NOMO-1 treated with DMSO at 0.1 percent for 48 hours (cell line): ENCODE measurements at regions not wholly inside any gene's neighbourhood (a gene's known extent, or its start where the extent isn't known, plus 50 kb on each side); places are given as distances from the start of the nearest gene placed in this dataset.
"Not testable (repeated sequence)": the region's sequence is repeated elsewhere in the genome, so short reads cannot be mapped to it uniquely, and the experiment has no call there.

Experiments
- DNase-seq: peaks from one replicate; lab custom pipeline; 2025; ENCODE audit not compliant: unreplicated experiment; lab: John Stamatoyannopoulos, UW

DNA sequence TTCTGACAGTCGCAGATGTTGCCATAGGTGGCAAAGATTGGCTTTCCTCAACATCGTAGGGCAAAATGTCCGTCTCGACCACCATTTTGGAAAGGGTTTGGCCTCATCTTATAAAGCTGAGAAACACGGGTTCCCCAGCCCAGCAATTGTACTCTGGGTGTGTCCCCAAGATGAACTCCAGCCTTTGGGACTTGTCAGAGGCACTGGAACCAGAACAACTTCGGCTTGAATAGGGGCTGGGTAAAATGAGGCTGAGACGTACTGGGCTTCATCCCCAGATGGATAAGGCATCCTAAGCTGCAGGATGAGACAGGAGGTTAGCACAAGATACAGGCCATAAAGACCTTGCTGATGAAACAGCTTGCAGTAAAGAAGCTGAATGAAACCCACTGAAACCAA is 151.9 kb downstream of the CRLF2 start:
- DNase-seq, result no peak

GRCh38 chrX:1059576-1060561 is 152.6 kb downstream of the CRLF2 start:
- DNase-seq, result no peak

- DNase-seq, result not testable (repeated sequence)
Measured at GRCh38 chrX:1053600-1053999, 158.8 kb downstream of the CRLF2 start.

DNA sequence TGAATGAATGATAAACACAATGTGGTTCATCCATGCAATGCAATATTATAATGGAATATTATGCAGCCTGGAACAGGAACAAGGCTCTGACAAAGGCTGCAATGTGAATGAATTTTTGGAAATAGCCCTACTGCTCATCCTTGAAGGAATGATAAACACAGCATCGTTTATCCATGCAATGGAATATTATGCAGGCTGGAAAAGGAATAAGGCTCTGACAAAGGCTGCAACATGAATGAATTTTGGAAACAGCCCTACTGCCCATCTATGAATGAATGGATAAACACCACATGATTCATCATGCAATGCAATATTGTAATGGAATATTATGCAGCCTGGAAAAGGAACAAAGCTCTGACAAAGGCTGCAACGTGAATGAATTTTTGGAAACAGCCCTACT is 159.4 kb downstream of the CRLF2 start:
- no peak for DNase-seq

DNA sequence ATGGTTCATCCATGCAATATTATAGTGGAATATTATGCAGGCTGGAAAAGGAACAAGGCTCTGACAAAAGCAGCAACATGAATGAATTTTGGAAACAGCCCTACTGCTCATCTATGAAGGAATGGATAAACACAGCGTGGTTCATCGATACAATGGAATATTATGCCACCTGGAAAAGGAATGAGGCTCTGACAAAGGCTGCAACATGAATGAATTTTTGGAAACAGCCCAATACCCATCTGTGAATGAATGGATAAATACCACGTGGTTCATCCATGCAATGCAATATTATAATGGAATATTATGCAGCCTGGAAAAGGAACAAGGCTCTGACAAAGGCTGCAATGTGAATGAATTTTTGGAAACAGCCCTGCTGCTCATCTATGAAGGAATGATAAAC is 160.4 kb downstream of the CRLF2 start:
- DNase-seq, result no peak

GRCh38 chrX:1051421-1051820 is 161.0 kb downstream of the CRLF2 start:
- DNase-seq, result no peak

DNA sequence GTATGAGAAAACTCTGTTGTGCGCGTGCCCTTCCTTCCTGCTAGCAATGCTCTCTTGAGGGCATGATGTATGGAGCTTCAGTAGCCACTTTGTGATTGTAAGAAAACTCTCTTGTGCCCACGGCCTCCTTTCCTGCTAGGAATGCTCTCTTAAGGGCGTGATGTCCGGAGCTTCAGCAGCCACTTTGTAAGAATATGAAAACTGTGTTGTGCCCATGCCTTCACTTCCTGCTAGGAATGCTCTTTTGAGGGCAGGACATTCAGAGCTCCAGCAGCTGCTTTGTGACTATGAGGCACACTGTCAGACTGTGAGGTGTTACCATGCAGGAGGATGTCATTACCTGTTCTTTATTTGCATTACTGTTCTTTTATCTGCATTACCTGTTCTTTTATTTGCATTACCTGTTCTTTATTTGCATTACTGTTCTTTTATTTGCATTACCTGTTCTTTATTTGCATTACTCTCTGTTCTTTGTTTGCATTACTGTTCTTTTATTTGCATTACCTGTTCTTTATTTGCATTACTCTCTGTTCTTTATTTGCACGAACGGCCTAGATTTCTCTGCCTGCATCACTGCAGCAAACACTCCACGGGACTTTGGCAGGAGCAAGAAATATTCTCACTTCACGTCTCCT is 166.7 kb downstream of the CRLF2 start:
- DNase-seq, result no peak

GRCh38 chrX:1041091-1041490 is 171.4 kb downstream of the CRLF2 start:
- DNase-seq, result no peak

DNA sequence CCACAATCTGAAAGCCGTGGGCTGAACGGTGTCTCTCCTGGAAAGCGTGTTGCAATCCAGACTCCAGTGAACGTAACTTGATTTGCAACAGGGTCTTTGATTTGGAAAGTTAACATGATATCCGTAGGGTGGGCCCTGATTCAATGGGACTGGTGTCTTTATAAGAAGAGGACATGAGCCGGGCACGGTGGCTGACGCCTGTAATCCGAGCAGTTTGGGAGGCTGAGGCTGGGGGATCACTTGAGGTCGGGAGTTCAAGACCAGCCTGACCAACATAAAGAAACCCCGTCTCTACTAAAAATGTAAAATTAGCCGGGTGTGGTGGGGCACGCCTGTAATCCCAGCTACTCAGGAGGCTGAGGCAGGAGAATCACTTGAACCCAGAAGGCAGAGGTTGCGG is 176.5 kb downstream of the CRLF2 start:
- DNase-seq, result not testable (repeated sequence)

DNA sequence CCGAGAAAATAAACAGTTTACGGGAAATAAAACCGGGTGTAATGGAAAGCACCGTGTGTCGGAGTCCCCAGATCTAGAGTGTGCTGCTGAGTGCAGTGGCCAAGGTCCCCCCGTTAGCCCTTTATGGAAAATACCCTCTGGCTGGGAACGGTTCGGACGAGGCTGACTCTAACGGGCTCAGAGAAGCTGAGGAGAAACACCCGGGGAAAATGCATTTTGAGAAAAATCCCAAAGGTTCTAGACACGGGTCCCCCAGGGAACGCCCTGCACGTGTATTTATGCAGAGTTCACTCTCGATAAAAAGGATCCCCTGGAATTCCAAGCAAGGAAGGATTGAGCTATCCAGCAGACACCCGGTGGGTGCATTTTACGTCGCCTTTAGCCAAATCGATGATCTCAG is 177.2 kb downstream of the CRLF2 start:
- DNase-seq, result no peak

DNA sequence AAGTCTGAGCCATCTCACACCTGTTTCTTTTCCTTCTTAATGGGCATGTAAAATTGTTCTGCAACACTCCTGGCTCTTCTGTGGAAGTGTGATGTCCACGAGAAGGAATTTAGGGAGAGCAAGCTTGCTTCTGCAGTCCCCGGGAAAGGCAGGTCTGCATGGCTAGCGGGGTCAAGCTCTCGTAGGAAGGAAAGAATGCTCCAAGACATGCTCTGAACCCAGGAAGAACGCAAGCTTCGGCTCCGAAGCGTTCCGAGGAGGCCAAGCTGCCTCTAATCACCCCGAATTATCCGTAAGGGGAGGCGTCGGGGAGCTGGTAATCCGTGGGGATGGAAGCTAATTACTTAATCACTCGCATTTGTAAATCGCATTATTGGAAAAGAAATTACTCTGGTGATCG is 177.7 kb downstream of the CRLF2 start:
- no peak for DNase-seq

DNA sequence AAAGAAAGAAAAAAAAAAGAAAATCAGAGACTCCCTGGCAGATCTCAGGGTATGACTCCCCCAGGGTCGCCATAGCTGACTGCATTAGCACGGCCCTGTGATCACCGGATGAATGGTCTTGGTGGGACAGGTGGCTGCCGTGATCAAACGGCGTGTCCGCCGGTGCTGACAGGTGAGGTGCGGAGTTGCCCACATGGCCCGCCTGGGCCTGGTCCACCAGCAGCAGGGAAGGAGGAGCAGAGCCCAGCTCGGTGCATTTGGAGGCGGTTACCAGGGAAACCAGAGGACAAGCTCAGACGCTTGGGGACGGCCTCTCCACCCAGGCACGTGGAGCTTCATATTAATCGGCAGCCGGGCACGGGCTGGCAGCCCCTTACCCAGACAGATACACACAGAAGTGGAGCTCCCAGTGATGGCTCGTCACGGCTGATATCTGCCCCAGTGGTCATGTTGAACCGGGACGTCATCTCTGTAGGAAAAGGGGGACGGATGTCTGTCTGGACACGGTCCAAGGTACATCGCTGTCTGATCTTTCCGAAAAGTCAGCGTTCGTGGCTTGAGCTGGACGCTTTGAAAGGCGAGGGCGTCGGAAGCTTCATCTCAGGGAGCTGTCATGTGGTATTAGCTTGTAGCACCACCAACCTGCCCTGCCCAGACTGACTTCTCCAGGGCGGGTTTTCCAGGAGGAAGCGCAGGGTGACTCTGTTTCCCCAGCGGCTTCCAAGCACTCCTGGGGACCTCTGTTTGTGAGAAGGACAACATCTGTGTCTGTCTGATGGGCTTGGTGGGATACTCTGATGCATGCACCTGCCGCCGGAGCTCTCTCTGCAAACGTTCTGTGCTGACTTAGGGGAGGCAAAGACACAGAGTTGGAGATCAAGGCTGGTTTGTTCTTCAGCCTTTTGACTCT is 180.7 kb downstream of the CRLF2 start:
- DNase-seq, result no peak

DNA sequence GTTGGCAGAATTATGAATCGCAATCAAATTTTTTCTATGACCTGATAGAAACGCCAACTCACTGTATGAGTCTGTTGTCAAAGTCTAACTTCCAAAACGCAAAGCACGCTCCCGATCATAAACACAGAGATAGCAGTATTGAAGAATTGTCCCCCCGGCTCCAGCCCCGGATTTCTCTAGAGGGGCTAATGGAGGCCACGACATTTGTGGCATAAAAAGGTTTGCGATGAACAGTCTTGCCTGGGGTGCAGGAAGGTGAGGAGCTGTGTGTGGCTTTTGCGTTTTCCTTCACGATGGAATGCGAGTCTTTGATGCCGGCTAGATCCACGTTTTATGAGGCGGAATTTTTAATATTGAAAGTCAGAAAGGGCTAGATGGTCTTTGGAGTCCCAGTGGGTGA is 183.0 kb downstream of the CRLF2 start:
- DNase-seq, result no peak

GRCh38 chrX:1027680-1028079 is 184.8 kb downstream of the CRLF2 start:
- DNase-seq, result no peak

GRCh38 chrX:1027133-1027532 is 185.3 kb downstream of the CRLF2 start:
- DNase-seq, result peak; percentile 41

- DNase-seq, result peak; percentile 82
Measured at GRCh38 chrX:1026263-1027015, 186.0 kb downstream of the CRLF2 start.

DNA sequence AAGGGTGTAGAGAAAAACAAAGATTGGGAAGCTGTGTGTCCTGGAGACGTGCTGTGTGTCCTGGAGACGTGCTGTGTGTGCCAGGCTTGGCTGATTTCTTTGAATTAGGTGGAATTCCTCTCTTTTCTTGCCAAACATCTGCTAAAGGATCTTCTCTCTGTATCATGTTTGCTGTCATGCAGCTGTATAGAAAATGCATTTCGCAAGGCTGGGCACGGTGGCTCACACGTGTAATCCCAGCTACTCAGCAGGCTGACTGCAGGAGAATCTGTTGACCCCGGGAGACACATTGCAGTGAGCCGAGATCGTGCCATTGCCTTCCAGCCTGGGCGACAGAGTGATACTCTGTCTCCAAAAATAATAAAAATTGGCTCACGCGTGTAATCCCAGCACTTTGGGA is 187.0 kb downstream of the CRLF2 start:
- peak; percentile 39 for DNase-seq

- DNase-seq, result no peak
Measured at GRCh38 chrX:1023676-1024075, 188.8 kb downstream of the CRLF2 start.

GRCh38 chrX:1021314-1021993 is 191.0 kb downstream of the CRLF2 start:
- not testable (repeated sequence) for DNase-seq

DNA sequence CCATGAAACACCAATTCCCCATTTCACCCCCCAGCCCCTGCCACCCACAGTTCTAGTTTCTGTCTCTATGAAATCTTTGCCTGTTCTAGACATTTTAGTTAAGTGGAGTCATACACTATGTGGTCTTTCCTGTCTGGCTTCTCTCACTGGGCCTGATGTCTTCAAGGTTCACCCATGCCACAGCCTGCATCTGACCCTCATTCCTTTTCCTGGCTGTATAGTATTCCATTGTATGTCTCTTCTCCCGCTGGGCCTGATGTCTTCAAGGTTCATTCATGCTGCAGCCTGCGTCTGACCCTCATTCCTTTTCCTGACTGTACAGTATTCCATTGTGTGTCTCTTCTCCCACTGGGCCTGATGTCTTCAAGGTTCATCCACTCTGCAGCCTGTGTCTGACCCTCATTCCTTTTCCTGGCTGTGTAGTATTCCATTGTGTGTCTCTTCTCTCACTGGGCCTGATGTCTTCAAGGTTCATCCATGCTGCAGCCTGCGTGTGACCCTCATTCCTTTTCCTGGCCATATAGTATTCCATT is 191.7 kb downstream of the CRLF2 start:
- no peak for DNase-seq
